ENCODE measurements at regions not wholly inside any gene's neighbourhood (a gene's known extent, or its start where the extent isn't known, plus 50 kb on each side); places are given as distances from the start of the nearest gene placed in this dataset.

GRCh38 chr5:30932273-30933017, 261.0 kb upstream of the CDH6 start:
- no peak for DNase-seq (ENCODE audit: low spot score)

GRCh38 chr5:30930736-30931135, 262.8 kb upstream of the CDH6 start:
- DNase-seq (ENCODE audit: low spot score), result no peak

- no peak for DNase-seq (ENCODE audit: low spot score)
These were observed 264.5 kb upstream of the CDH6 start for GRCh38 chr5:30928956-30929355.

GRCh38 chr5:30926218-30926617, 267.3 kb upstream of the CDH6 start:
- no peak for DNase-seq (ENCODE audit: low spot score)

GRCh38 chr5:30921388-30921787, 272.1 kb upstream of the CDH6 start:
- DNase-seq (ENCODE audit: low spot score), result no peak

GRCh38 chr5:30918171-30918570, 275.3 kb upstream of the CDH6 start:
- DNase-seq (ENCODE audit: low spot score), result no peak

GRCh38 chr5:30908356-30908755, 285.1 kb upstream of the CDH6 start:
- DNase-seq (ENCODE audit: low spot score), result no peak

GRCh38 chr5:30900367-30900766, 293.1 kb upstream of the CDH6 start:
- no peak for DNase-seq (ENCODE audit: low spot score)

- no peak for DNase-seq (ENCODE audit: low spot score)
These were observed 298.7 kb upstream of the CDH6 start for GRCh38 chr5:30894811-30895210.

- DNase-seq (ENCODE audit: low spot score), result no peak
These were observed 301.8 kb upstream of the CDH6 start for GRCh38 chr5:30891660-30892059.

GRCh38 chr5:30890377-30890776, 303.1 kb upstream of the CDH6 start:
- DNase-seq (ENCODE audit: low spot score), result no peak

GRCh38 chr5:30880514-30880913, 313.0 kb upstream of the CDH6 start:
- no peak for DNase-seq (ENCODE audit: low spot score)

GRCh38 chr5:30879887-30880286, 313.6 kb upstream of the CDH6 start:
- no peak for DNase-seq (ENCODE audit: low spot score)

GRCh38 chr5:30878746-30879145, 314.7 kb upstream of the CDH6 start:
- DNase-seq (ENCODE audit: low spot score), result no peak

GRCh38 chr5:30878296-30878695, 315.2 kb upstream of the CDH6 start:
- DNase-seq (ENCODE audit: low spot score), result no peak

GRCh38 chr5:30874241-30875034, 319.0 kb upstream of the CDH6 start:
- no peak for DNase-seq (ENCODE audit: low spot score)

GRCh38 chr5:30871196-30871595, 322.3 kb upstream of the CDH6 start:
- no peak for DNase-seq (ENCODE audit: low spot score)

GRCh38 chr5:30867711-30868110, 325.8 kb upstream of the CDH6 start:
- no peak for DNase-seq (ENCODE audit: low spot score)

- no peak for DNase-seq (ENCODE audit: low spot score)
These were observed 327.3 kb upstream of the CDH6 start for GRCh38 chr5:30866142-30866541.

- DNase-seq (ENCODE audit: low spot score), result no peak
These were observed 337.2 kb upstream of the CDH6 start for GRCh38 chr5:30856242-30856641.

GRCh38 chr5:30853158-30853557, 340.3 kb upstream of the CDH6 start:
- no peak for DNase-seq (ENCODE audit: low spot score)

- DNase-seq (ENCODE audit: low spot score), result no peak
These were observed 342.6 kb upstream of the CDH6 start for GRCh38 chr5:30850866-30851265.

- no peak for DNase-seq (ENCODE audit: low spot score)
These were observed 343.4 kb upstream of the CDH6 start for GRCh38 chr5:30849931-30850710.

All from cerebellar cortex (tissue), 1 donor.